ENCODE measurements at regions not wholly inside any gene's neighbourhood (a gene's known extent, or its start where the extent isn't known, plus 50 kb on each side); places are given as distances from the start of the nearest gene placed in this dataset.
"Not testable (repeated sequence)": the region's sequence is repeated elsewhere in the genome, so short reads cannot be mapped to it uniquely, and the experiment has no call there.

- TF ChIP-seq CTCF (conservative IDR thresholded peaks at IDR 0.05; ENCODE audit: low read depth, low read length); RFX5 (IDR thresholded peaks at IDR 0.05; ENCODE audit: low read depth, low read length); MAFK (IDR thresholded peaks at IDR 0.05; ENCODE audit: low read depth, low read length); POLR2A (IDR thresholded peaks at IDR 0.05; ENCODE audit: low read depth, low read length); CEBPB (IDR thresholded peaks at IDR 0.05; ENCODE audit: low read depth, low read length); MXI1 (IDR thresholded peaks at IDR 0.05; ENCODE audit: borderline replicate concordance, low read depth, low read length); BHLHE40 (IDR thresholded peaks at IDR 0.05; ENCODE audit: low read depth, low read length); RCOR1 (IDR thresholded peaks at IDR 0.05; ENCODE audit: insufficient replicate concordance, low read length); MAZ (IDR thresholded peaks at IDR 0.05; ENCODE audit: borderline replicate concordance, low read depth, low read length); RAD21 (IDR thresholded peaks at IDR 0.05; ENCODE audit: low read length); SMC3 (IDR thresholded peaks at IDR 0.05; ENCODE audit: low read depth, low read length): not testable (repeated sequence)
- TF ChIP-seq, protein P1, sequence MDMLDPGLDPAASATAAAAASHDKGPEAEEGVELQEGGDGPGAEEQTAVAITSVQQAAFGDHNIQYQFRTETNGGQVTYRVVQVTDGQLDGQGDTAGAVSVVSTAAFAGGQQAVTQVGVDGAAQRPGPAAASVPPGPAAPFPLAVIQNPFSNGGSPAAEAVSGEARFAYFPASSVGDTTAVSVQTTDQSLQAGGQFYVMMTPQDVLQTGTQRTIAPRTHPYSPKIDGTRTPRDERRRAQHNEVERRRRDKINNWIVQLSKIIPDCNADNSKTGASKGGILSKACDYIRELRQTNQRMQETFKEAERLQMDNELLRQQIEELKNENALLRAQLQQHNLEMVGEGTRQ (IDR thresholded peaks at IDR 0.05; ENCODE audit: low read depth, low read length) = not testable (repeated sequence)
- TF ChIP-seq, protein P2, sequence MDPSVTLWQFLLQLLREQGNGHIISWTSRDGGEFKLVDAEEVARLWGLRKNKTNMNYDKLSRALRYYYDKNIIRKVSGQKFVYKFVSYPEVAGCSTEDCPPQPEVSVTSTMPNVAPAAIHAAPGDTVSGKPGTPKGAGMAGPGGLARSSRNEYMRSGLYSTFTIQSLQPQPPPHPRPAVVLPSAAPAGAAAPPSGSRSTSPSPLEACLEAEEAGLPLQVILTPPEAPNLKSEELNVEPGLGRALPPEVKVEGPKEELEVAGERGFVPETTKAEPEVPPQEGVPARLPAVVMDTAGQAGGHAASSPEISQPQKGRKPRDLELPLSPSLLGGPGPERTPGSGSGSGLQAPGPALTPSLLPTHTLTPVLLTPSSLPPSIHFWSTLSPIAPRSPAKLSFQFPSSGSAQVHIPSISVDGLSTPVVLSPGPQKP (IDR thresholded peaks at IDR 0.05; ENCODE audit: borderline replicate concordance, low read depth, low read length) = not testable (repeated sequence)
Observed at GRCh38 chr21:10465524-10466110, 55.8 kb upstream of the TPTE start.

All from IMR-90 (cell line).